Mesenchymal stem cell (in vitro differentiated cells and primary cell): ENCODE measurements at regions not wholly inside any gene's neighbourhood (a gene's known extent, or its start where the extent isn't known, plus 50 kb on each side); places are given as distances from the start of the nearest gene placed in this dataset.
"Not testable (repeated sequence)": the region's sequence is repeated elsewhere in the genome, so short reads cannot be mapped to it uniquely, and the experiment has no call there.

Experiments used
- DNase-seq: peaks from one replicate; pipeline ENCODE4 v3.0.0-alpha.2; 2013
- H2AFZ ChIP-seq: one replicate; pipeline ENCODE4 v1.6.1; 2013; ENCODE audit warnings: low read depth, mild to moderate bottlenecking, control low read depth, inconsistent platforms, low read length, moderate library complexity
- H2AK5ac ChIP-seq: 2 replicates; pipeline ENCODE4 v1.6.1; 2013; ENCODE audit warnings: low read length, moderate library complexity, mild to moderate bottlenecking, inconsistent platforms; ENCODE audit not compliant: severe bottlenecking
- H2BK120ac ChIP-seq: one replicate; pipeline ENCODE4 v1.6.1; 2013; ENCODE audit warnings: low read depth, mild to moderate bottlenecking, inconsistent platforms, low read length, moderate library complexity
- H2BK12ac ChIP-seq, 2 experiments: one replicate each; pipeline ENCODE4 v1.6.1; 2013; ENCODE audit warnings: inconsistent platforms in 2 of 2, low read length in 2 of 2, mild to moderate bottlenecking in 2 of 2, moderate library complexity in 2 of 2, control low read depth in 1 of 2
- H2BK15ac ChIP-seq: one replicate; pipeline ENCODE4 v1.6.1; 2013; ENCODE audit warnings: mild to moderate bottlenecking, low read depth, inconsistent platforms; ENCODE audit not compliant: poor library complexity, severe bottlenecking
- H2BK5ac ChIP-seq: 2 replicates; pipeline ENCODE4 v1.6.1; 2013; ENCODE audit warnings: low read depth, mild to moderate bottlenecking, low read length, control low read depth, inconsistent platforms; ENCODE audit not compliant: poor library complexity, severe bottlenecking
- H3K14ac ChIP-seq, 2 experiments: one replicate each; pipeline ENCODE4 v1.6.1; 2013; ENCODE audit warnings: inconsistent platforms in 2 of 2, low read length in 2 of 2, control low read depth in 1 of 2, mild to moderate bottlenecking in 1 of 2, moderate library complexity in 1 of 2
- H3K18ac ChIP-seq, 2 experiments: one replicate each; pipeline ENCODE4 v1.6.1; 2013; ENCODE audit warnings: inconsistent platforms in 2 of 2, low read length in 2 of 2, control low read depth in 1 of 2, low read depth in 1 of 2, mild to moderate bottlenecking in 1 of 2
- H3K23ac ChIP-seq, 2 experiments: one replicate each; pipeline ENCODE4 v1.6.1; 2013; ENCODE audit warnings: inconsistent platforms in 2 of 2, low read length in 2 of 2, mild to moderate bottlenecking in 2 of 2, moderate library complexity in 2 of 2, control low read depth in 1 of 2
- H3K27ac ChIP-seq: 2 replicates; pipeline ENCODE4 v1.5.1; 2013; ENCODE audit warnings: mild to moderate bottlenecking, moderate library complexity, low read length, control low read depth, inconsistent platforms; ENCODE audit not compliant: poor library complexity, severe bottlenecking
- H3K27me3 ChIP-seq, 2 experiments: 2 replicates each; pipeline versions ENCODE4 v1.6.1 to v1.7.0; 2013; ENCODE audit warnings: low read length in 2 of 2, mild to moderate bottlenecking in 2 of 2, moderate library complexity in 2 of 2, control low read depth in 1 of 2, inconsistent platforms in 1 of 2; ENCODE audit not compliant: control insufficient read depth in 1 of 2, insufficient read depth in 1 of 2
- H3K36me3 ChIP-seq, 2 experiments: 2 replicates each; pipeline versions ENCODE4 v1.6.1 to v1.7.0; 2013; ENCODE audit warnings: low read length in 2 of 2, control low read depth in 1 of 2, inconsistent platforms in 1 of 2, low read depth in 1 of 2, mild to moderate bottlenecking in 1 of 2; ENCODE audit not compliant: insufficient read depth in 2 of 2, control insufficient read depth in 1 of 2
- H3K4ac ChIP-seq, 2 experiments: one replicate each; pipeline ENCODE4 v1.6.1; 2013; ENCODE audit warnings: inconsistent platforms in 2 of 2, low read length in 2 of 2, mild to moderate bottlenecking in 2 of 2, moderate library complexity in 2 of 2, control low read depth in 1 of 2, low read depth in 1 of 2
- H3K4me1 ChIP-seq: 2 replicates; pipeline ENCODE4 v1.6.1; 2013; ENCODE audit warnings: low read depth, low read length, control low read depth; ENCODE audit not compliant: control insufficient read depth, insufficient read depth
- H3K4me2 ChIP-seq: 2 replicates; pipeline ENCODE4 v1.6.1; 2013; ENCODE audit warnings: low read length, mild to moderate bottlenecking, inconsistent platforms; ENCODE audit not compliant: poor library complexity, severe bottlenecking
- H3K4me3 ChIP-seq, 2 experiments: 2 replicates each; pipeline versions ENCODE4 v1.5.1 to v1.7.0; 2013; ENCODE audit warnings: low read length in 2 of 2, mild to moderate bottlenecking in 2 of 2, control low read depth in 1 of 2, low read depth in 1 of 2; ENCODE audit not compliant: insufficient read depth in 1 of 2
- H3K79me1 ChIP-seq: replicated peaks from 2 replicates; pipeline ENCODE4 v1.6.1; 2013; ENCODE audit warnings: mild to moderate bottlenecking, control low read depth, low read length, inconsistent platforms; ENCODE audit not compliant: poor library complexity, severe bottlenecking
- H3K9ac ChIP-seq: 2 replicates; pipeline ENCODE4 v1.7.0; 2013; ENCODE audit warnings: mild to moderate bottlenecking, low read length, moderate library complexity
- H3K9me3 ChIP-seq: 2 replicates; pipeline ENCODE4 v1.7.0; 2013; ENCODE audit warnings: mild to moderate bottlenecking, low read length; ENCODE audit not compliant: control insufficient read depth
- H4K8ac ChIP-seq: one replicate; pipeline ENCODE4 v1.6.1; 2013; ENCODE audit warnings: inconsistent platforms, mild to moderate bottlenecking, low read length, moderate library complexity
- H4K91ac ChIP-seq: one replicate; pipeline ENCODE4 v1.6.1; 2013; ENCODE audit warnings: mild to moderate bottlenecking, low read length, inconsistent platforms
- WGBS: methylation state at CpG from one replicate; pipeline ENCODE4 v1.1.7; 2013; ENCODE audit warnings: mixed read lengths; 5-methylcytosine and 5-hydroxymethylcytosine counted together

DNA sequence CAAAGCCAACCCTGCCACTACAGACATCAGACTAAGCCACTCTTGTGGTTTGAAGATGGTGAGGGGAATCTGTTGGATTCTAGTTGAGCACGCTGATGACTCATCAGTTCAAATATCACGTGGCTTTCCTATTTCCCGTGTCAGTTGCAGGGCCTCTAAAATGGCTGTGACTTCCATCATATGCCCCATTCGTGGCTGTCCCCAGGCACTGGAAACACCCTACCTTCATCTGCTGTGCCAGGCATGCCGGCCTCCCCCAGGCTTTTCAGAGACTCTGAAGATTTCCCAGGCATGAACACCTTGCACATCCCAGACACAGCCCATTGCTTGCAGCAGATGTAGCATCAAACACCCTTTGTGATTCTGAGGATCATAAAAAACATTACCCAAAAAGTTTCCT is 659.9 kb downstream of the UQCRFS1 start:
- Histone ChIP-seq H3K79me1 (no peaks in the 10 kb centered on the region), H2BK120ac (no peak overlapping the region), H3K4me3 (no peak overlapping the region), H3K4me1 (no peaks in the 10 kb centered on the region), H2BK5ac (no peak overlapping the region), H4K8ac (no peak overlapping the region), H2AK5ac (no peak overlapping the region), H3K18ac (no peak overlapping the region), H3K36me3 (no peaks in the 10 kb centered on the region), H3K27me3 (no peaks in the 10 kb centered on the region), H3K9me3 (no peaks in the 10 kb centered on the region), H3K14ac (no peak overlapping the region), H3K9ac (no peak overlapping the region), H4K91ac (no peak overlapping the region), H2BK15ac (no peak overlapping the region), H3K4ac (no peak overlapping the region), H3K27ac (no peak overlapping the region), H2AFZ (no peak overlapping the region), H2BK12ac (no peak overlapping the region), H3K4me2 (no peak overlapping the region), H3K23ac (no peak overlapping the region)
- DNase-seq, result no peak
- 74% methylated on average over 5 of the region's 5 CpGs for WGBS

DNA sequence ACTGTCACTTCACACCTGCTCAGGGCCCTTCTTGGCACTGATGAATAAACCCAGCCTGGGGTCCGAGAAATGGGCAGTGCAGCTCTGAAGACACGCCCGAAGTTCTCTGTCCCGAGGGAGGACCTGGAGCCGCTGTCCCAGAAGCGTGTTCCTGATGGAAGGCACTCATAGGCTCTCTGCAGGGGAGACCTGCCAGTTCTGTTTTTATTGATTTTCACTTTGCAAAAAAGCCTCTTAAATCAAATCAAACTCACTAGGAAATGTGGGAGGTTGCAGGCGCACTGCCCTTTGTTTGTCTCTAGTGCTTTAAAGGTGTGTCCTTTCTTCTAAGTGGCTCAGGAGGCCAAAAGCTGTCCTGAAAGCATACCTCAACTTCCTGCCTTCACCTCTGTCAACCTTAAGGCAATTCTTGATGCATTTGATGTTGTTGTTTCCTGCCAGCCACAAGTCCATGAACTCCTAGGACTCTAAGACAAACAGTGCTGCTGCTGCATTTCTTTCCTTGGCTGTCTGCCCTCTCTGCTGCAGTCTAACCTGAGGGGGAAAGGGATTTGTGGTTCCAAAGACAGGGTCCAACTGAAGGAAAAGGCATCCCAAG is 663.2 kb downstream of the UQCRFS1 start:
- no peaks in the 10 kb centered on the region for H3K27me3 ChIP-seq
- no peak overlapping the region for H3K27ac ChIP-seq
- no peak for DNase-seq
- no peak overlapping the region for H3K23ac ChIP-seq
- H3K4ac ChIP-seq, result no peak overlapping the region
- H2BK5ac ChIP-seq, result no peak overlapping the region
- no peak overlapping the region for H3K18ac ChIP-seq
- H2BK12ac ChIP-seq, result no peak overlapping the region
- no peak overlapping the region for H3K4me3 ChIP-seq
- H3K9ac ChIP-seq, result no peak overlapping the region
- H2AK5ac ChIP-seq, result no peak overlapping the region
- H2AFZ ChIP-seq, result no peak overlapping the region
- H4K91ac ChIP-seq, result no peak overlapping the region
- H2BK120ac ChIP-seq, result no peak overlapping the region
- H4K8ac ChIP-seq, result no peak overlapping the region
- no peak overlapping the region for H2BK15ac ChIP-seq
- no peaks in the 10 kb centered on the region for H3K9me3 ChIP-seq
- no peak overlapping the region for H3K4me2 ChIP-seq
- no peaks in the 10 kb centered on the region for H3K4me1 ChIP-seq
- H3K79me1 ChIP-seq, result no peaks in the 10 kb centered on the region
- H3K36me3 ChIP-seq, result no peaks in the 10 kb centered on the region
- 76% methylated on average over 7 of the region's 7 CpGs for WGBS
- no peak overlapping the region for H3K14ac ChIP-seq

DNA sequence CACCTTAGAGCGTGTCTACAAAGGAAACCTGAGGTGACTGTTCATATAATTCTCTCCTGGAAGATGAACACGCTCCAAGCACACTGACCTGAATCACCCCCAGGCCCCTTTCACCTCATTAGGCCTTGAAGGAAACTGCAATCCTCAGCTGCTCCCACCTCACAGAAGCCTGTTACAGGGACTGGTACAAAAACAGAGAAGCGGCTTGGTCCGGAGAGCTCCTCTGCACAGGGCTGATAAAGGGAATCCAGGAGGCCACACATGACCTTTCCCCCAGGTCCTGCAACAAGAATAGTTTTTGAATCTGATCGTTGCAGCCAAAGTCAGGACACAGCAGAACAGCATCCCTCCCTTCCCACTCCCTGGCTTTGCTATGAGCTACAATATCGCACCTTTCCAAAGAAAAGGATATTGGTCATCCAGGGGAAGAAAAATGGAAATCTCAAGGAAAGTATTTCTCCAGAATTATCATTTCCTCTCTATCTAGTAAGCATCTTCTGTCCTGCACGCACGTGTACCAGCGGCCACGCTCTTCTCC is 666.7 kb downstream of the UQCRFS1 start:
- Histone ChIP-seq H2BK12ac (no peak overlapping the region), H3K14ac (no peak overlapping the region), H4K91ac (no peak overlapping the region), H3K9ac (no peak overlapping the region), H2AK5ac (no peak overlapping the region), H3K9me3 (no peaks in the 10 kb centered on the region), H2BK120ac (no peak overlapping the region), H3K27me3 (no peaks in the 10 kb centered on the region), H3K4me2 (no peak overlapping the region), H3K79me1 (no peaks in the 10 kb centered on the region), H3K23ac (no peak overlapping the region), H3K4ac (no peak overlapping the region), H2BK15ac (no peak overlapping the region), H3K4me3 (no peak overlapping the region), H3K18ac (no peak overlapping the region), H2AFZ (no peak overlapping the region), H3K4me1 (no peaks in the 10 kb centered on the region), H3K36me3 (no peaks in the 10 kb centered on the region), H2BK5ac (no peak overlapping the region), H3K27ac (no peak overlapping the region), H4K8ac (no peak overlapping the region)
- no peak for DNase-seq
- WGBS, result 89% methylated on average over 10 of the region's 10 CpGs

DNA sequence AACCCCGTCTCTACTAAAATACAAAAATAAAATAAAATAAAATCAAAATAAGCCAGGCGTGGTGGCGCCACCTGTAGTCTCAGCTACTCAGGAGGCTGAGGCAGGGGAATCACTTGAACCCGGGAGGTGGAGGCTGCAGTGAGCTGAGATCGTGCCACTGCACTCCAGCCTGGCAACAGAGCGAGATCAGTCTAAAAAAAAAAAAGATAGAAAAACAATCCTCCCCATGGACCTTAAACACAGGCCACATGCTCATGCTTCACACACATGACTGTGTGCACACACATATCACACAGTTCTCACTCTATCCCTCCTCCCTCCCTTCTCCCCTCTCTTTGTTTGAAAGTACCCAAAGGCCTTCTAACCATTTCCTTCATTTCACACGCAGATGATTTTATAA is 667.6 kb downstream of the UQCRFS1 start:
- not testable (repeated sequence) for DNase-seq, H4K8ac ChIP-seq, H2AFZ ChIP-seq, H3K14ac ChIP-seq, H2AK5ac ChIP-seq, H3K27ac ChIP-seq, H3K79me1 ChIP-seq, H3K4me3 ChIP-seq, H2BK15ac ChIP-seq, H3K36me3 ChIP-seq, H4K91ac ChIP-seq, H3K4me1 ChIP-seq, H3K4ac ChIP-seq, H3K9me3 ChIP-seq, H2BK12ac ChIP-seq, H2BK120ac ChIP-seq, H3K9ac ChIP-seq, H3K23ac ChIP-seq, H3K27me3 ChIP-seq, H3K4me2 ChIP-seq, H2BK5ac ChIP-seq, H3K18ac ChIP-seq
- 82% methylated on average over 6 of the region's 7 CpGs for WGBS
